UCSD-AML1 (cell line): ENCODE measurements at regions not wholly inside any gene's neighbourhood (a gene's known extent, or its start where the extent isn't known, plus 50 kb on each side); places are given as distances from the start of the nearest gene placed in this dataset.
"Not testable (repeated sequence)": the region's sequence is repeated elsewhere in the genome, so short reads cannot be mapped to it uniquely, and the experiment has no call there.

Experiments
- DNase-seq: peaks from one replicate; lab custom pipeline; 2025; ENCODE audit not compliant: unreplicated experiment; lab: John Stamatoyannopoulos, UW

DNA sequence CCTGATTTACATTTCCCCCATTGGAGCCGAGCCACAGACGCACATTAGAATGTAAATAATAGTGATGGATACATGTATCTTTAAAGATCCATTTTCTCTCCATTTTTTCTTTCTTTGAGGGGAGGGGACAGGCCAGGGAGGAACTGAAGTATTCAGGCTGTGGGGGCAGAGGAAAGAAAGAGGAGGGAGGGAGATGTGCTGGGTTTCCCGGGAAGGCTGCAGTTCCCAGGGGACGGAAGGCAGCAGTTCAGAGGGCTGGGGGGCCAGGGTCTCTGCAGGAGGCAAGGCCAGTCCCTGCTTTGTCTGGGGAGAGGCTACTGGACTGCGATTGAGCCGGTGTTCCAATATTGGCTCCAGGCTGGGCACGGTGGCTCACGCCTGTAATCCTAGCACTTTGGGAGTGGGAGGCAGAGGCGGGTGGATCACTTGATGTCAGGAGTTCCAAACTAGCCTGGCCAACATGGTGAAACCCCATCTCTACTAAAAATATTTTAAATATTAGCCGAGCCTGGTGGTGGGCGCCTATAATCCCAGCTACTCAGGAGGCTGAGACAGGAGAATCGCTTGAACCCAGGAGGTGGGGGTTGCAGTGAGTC is 94.2 kb upstream of the LHX1 start:
- no peak for DNase-seq

DNA sequence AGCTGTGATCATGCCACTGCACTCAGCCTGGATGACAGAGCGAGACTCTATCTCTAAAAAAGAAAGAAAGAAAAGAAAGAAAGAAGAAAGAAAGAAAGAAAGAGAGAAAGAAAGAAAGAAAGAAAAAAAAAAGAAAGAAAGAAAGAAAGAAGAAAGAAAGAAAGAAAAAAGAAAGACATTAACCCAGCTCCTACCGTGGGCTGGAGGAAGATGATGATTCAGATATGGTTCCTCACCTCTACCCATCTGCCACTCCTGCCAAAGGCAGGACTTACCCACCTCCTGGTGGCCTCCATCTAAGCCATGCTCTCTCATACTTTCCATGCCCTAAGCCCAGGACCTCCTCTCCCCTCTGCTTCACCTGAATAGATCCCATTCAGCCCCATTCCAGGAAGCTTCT is 93.3 kb upstream of the LHX1 start:
- no peak for DNase-seq

DNA sequence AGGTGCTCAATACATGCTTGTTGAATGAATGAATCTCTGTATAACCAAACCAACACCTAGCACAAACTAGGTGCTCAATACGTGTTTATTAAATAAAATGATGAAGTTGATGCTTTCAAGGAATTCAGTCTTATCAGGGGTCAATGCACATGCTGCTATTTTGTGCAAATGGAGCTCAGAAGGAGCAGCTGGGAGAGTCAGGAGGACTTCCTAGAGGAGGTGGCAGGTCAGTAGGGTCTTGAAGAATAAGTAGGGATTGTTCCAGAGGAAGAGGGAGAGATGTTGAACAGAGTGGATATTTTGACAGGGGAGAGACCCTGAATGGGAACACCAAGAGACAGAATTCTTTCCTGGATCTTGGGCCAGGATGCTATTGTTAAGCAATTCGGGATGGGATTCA is 92.7 kb upstream of the LHX1 start:
- no peak for DNase-seq

DNA sequence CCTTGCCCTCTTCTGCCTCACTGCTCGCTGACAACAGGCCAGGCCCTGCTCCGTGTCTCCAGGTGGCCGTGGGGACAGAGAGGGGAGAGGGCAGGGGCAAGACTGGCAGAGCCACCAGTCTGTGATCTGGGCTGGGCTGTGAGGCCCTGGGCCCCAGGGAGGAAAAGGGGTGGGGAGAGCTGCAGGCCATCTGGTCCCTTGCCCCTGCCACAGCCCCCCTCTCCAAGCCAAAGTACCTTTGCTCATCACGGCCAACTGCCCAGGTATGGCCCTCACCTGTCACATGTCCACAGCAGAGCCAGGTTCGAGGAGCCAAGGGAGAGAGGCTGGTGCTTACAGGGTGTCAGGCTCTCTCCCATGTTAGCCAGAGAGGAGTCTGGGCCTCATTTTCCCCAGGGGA is 91.4 kb upstream of the LHX1 start:
- no peak for DNase-seq

DNA sequence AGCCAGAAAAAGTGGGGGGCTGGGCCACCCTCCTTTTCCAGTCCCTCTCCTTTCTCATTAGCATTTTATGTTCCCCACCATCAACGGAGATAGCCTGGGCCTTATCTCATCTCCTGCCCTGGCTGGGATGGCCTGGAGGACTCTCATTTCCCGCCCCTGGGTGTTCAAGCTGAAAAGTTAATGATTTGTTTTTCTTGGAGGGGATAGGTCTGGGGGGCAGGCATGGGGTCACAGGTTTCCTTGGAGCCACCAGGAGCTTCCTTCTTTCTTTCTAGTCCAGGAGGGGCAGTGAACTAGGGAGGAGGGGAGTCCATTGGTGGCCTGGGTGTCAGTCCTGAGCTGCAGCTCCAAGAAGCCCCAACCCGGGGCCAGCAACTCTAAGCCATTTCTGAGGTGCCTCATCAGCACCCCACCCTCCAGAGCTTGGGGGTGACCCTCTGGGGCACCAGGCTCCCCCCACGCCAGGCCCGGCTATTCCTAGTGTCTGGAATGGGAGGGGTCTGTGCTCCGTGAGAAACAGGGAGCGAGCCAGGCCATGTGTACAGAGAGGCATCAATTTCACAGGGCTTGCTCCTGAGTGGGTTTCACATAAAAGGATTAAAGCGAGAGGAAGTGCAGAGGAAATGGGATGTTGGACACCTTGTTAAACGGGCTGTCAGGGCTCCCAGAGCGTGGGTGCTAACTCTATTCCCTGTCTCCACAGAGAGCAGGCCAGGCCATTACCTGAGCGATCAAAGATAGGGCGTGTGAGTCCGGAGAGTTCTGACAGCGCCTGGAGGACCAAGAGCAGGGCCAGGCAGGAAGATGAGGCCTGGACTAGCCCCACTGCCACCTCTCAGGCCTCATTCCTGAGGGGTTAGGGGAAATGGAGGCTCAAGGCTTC is 90.6 kb upstream of the LHX1 start:
- no peak for DNase-seq

DNA sequence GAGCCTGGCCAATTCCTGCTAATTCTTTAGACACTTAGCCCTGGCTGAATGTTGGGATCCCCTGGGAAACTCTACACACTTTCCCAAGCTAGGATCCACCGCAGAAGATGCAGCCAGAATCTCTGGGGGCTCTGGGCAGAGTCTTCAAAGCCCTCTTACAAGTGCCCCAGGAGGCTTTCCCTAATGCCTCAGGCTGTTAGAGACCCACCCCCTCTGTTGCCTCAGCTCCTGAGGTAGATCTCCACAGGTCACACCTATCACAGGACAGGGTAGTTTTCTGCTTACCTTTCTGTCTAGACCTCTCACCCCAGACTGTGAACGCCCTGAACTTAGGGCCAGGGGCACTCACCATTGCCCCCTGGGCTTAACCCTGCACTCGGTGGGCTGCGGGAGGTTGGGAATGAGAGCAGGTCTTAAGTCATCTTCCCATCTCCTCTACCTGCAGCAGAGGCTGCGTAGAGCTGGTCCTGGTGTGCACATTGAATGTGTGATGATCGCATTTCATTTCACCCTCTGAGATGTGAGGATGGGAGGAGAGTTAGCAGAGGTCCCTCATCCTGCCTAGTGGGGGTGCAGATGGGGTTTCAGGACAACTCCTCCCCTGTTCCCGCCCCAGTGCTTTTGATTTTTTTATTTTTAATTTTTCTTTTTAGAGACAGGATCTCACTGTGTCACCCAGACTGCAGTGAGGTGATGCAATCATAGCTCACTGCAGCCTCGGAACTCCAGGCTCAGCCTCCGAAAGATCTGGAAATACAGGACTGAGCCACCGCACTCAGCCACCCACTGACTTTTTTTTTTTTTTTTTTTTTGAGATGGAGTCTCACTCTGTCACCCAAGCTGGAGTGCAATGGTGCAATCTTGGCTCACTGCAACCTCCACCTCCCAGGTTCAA is 89.0 kb upstream of the LHX1 start:
- DNase-seq, result no peak

DNA sequence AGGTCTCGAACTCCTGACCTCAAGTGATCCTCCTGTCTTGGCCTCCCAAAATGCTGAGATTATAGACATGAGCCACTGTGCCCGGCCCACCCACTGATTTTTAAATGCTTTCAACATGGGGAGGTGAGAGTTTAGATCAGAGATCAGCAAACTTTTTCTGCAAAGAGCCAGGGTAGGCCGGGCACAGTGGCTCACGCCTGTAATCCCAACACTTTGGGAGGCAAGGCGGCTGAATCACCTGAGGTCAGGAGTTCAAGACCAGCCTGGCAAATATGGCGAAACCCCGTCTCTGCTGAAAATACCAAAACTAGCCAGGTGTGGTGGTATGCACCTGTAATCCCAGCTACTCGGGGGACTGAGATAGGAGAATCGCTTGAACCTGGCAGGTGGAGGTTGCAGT is 88.3 kb upstream of the LHX1 start:
- not testable (repeated sequence) for DNase-seq

DNA sequence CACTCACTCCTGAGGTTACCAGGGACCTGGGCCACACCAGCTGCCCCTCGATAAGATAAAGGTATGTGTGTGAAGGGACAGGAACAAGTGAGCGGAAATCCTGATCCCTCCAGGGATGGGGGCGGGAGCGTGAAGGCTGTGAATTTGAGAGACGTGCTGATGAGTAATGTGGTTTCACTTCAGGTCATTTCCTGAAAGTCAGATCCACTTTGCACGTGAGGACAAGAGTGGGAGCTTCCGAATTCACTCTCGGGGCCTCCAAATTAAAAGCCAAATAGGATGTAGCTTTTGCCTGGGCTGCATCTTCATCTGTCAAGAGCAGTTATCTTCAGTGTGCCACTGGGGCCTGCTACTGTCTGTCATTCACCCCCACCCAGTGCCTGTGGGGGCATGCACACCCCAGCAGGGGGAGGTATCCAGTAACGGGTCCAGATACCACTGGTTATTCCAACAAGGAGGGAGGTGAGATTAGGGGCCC is 87.4 kb upstream of the LHX1 start:
- DNase-seq, result no peak

DNA sequence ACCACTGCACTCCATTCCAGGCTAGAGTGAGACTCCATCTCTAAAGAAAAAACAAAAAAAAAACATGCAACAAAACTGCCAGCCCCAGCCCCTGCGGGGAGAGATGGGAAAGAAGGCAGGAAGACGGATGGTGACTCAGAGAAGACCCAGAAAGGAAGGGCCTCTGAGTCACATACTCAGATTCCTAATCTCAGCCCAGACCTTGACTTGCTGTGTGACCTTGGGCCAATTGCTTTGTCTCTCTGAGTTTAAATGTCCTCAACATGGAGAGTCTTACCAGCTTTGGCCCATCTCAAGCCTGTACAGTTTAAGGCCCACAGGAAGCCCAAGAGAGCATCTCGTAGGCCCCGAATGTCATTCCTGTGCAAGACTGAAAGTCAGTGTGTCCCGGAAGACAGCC is 86.5 kb upstream of the LHX1 start:
- no peak for DNase-seq

DNA sequence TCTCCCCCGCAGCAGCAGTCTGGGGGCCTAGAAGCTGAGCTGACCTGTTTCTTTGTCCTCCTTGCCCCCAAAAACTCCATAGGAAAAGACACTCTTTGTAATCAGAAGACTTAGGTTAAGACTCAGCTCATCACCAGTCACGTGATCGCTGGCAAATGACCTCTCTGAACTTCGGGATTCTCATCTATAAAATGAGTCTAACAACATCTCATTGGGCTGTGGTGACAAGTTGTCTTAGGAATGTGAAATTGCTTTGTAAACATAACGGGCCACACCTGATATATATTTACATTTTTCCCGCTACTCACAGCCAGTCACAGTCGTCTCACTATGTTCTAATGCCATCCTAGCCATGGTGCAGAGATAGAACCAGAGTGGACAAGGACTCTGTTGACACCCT is 86.0 kb upstream of the LHX1 start:
- no peak for DNase-seq

DNA sequence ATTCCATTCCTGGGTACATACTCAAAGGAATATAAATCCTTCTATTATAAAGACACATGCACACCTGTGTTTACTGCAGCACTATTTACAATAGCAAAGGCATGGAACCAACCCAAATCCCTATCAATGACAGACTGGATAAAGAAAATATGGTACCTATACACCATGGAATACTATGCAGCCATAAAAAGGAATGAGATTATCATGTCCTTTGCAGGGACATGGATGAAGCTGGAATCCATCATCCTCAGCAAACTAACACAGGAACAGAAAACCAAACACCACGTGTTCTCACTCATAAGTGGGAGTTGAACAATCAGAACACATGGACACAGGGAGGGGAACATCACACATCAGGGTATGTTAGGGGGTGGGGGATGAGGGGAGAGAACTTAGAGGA is 84.8 kb upstream of the LHX1 start:
- DNase-seq, result not testable (repeated sequence)

DNA sequence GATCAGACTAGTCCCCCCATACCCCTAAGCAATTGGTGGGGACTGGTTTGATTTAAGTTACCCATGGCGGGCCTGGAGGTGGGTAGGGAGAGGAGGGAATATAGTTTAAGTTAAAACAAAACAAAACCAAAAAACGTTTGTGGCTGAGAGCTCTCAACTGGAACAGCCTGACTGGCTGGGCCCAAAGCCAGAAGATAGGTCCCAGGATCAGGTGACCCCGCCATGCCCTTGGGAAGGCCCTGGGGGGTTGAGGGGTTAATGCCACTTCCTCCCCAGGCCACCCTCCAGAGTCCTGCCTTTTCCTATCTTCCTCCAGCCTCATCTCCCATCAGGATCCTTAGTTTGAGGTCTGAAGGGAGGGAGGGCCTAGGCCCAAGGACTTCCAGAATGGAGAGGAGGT is 82.3 kb upstream of the LHX1 start:
- no peak for DNase-seq

DNA sequence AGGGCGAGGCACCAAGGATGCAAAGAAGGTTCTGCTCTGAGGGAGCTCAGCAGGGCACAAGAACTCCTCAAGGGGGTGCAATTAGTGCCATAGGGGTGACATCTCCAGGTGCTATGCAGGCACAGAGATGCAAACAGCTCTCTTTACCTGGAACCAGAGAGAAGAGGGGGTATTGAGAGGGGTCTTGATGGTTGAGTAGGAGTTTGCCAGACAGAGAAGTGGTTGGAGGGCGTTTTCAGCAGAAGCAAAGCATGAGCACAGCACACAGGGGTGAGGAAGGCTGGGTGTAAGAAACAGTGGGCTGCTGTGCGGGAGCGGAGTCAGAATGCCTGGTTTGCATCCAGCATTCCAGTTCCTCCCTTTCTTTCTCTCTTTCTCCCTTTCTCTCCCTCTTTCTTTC is 81.8 kb upstream of the LHX1 start:
- DNase-seq, result no peak

DNA sequence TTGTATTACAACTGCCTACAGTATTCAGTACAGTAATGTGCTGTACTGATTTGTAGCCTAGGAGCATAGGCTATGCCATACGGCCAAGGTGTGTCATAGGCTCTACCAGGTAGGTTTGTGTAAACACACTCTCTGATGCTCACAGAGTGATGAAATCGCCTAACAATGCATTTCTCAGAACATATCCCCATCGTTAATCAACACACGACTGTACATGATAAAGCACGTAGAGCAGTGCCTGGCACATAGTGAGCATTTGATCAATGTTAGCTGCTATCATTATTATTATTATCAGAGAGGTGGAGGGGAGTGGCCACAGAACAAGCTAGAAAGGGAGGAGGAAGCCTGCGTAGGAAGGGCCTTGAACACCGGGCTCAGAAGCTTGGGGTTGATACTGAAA is 81.1 kb upstream of the LHX1 start:
- no peak for DNase-seq

DNA sequence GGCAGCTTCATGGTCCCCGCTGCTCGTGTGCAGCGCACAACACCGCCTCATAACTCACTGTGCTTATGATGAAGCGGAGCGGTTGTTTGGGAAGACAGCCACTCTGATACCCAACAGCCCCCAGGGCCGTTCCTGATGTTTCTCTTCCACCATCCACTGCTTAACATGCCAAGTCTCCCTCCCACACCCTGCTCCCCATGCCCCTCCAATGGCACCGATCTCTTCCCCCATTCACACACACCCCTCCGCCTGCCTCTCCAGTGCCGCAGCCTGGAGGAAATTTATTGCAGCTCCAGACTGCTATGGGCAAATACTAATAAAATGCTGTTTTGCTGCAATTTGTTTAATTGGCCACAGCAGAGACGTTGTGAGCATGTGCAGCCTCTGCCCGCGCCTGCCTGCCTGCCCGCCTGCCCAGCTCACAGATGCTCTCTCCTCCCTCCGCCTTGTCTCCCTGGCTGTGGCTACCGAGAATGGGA is 80.3 kb upstream of the LHX1 start:
- no peak for DNase-seq

DNA sequence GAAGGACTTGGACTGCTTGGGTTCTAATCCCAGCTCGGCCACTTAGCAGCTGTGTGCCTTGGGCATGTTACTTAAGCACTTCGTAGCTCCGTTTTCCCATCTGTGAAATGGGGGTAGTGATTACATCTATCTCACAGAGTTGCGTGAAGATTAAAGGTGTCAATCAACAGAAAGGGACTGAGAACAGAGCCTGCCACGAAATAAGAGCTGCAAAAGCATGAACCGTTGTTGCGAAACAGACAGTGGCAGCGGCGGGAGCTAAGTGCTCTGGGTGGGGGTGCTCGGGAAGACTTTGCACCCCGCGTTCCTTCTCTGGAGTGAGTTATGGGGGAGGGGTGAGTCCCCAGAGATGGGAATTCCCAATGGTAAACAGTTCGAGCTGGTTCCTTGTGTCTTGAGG is 79.6 kb upstream of the LHX1 start:
- no peak for DNase-seq

DNA sequence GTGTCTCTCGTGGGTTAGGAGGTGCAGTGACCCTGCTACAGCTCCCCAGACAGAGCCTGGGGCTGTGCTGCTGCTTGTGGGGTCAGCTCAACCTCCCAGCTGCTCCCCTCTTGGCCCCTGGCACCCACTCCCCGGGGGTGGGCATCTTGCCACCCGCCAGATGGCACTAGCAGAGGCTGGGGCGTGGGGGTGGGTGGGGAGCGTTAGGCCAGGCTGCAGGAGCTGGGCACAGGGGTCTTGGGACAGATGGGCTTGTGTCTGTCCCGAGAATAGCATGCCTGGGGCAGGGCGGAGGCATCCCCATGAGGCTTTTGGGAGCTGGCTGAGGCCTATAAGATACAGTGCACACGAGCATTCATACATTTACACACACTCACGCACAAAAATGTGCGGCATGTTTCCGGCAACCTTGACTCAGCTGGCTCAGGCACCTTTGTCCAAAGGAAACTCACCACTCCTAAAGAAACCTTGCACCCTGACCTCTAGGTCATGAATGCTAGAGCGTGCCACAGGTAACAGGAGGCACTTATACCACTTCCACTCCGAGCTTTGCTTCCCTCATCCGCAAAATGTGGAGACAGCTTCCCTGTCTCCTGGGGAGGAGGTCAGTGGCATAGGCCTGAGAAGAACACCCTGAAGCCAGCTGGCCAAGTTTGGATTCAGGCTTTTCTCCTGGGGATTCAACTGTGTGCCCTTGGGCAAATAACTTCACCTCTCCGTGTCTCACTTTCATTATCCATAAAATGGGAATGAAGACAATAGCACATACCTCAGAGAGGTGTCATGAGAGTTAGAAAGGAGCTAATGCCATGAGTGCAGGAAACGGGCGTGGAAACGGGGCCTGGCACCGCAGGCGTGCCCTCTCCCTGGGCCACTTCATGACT is 78.9 kb upstream of the LHX1 start:
- no peak for DNase-seq

DNA sequence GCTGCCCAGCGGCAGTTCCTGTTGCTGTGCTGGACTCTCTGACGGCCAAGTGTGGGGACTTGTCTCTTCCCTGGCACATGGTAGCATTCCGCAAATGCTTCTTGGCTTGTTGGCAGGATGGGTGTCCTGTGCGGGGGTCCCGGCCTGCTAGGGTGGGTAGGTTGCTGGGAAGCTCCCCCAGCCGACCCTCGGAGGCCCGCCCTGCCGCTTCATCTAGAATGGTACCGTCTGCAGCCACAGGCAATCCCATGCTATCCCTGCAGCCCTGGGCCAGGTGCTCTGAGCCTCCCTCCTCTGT is 78.3 kb upstream of the LHX1 start:
- DNase-seq, result no peak

DNA sequence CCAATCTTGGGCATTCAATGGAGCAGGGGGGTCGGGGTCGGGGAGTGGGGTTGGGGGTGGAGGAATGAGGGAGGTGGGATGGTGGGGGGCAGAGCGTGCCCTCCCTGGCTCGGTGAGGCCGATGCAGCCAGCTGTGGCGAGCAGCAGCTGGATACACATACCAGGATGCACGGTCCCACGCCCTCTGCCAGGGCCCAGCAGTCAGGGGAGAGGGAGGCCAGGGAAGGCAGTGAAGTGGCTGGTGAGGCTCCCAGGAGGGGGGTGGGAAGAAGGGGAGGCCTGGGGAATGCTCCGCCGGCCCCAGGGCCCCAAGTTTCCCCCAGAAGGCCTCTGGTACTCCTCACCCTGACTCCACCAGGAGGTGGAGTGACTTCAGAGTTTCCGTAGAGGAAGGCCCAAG is 77.6 kb upstream of the LHX1 start:
- no peak for DNase-seq

DNA sequence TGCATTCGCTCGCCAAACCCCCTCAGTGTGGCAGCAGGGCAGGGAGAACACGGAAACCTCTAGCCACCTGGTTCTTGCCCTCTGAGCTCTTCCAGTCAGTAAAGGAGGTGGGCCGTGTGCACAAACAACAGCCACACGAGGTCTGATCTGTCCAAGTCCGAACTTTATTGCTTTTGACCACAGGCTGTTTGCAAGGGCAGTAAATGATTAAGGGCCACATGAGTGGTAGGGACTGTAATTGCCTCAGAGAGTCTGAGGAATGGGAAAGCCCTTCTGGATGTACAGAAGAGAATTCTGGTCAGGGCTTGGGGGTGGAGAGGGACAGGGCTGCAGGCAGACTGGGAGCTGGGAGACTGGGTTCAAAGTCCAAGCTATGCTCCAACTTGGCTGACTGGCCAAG is 75.7 kb upstream of the LHX1 start:
- no peak for DNase-seq
